ENCODE measurements at regions not wholly inside any gene's neighbourhood (a gene's known extent, or its start where the extent isn't known, plus 50 kb on each side); places are given as distances from the start of the nearest gene placed in this dataset.

DNA sequence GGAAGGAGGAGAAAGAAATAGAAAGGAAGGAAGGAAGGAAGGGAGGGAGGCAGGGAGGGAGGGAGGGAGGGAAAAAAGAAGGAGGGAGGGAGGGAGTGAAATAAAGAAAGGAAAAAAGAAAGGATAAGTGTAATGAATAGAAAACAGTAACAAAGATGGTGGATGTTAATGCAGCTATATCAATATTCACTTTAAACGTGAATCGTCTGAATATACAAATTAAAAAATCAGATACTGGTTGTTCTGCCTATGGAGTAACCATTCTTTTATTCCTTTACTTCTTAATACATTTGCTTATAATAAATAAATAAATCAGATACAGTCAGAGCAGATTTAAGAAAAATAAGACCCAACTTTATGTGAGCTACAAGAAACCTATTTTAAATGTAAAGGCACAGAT, 1520.4 kb downstream of the TBC1D22A start:
- TF ChIP-seq, protein P1, sequence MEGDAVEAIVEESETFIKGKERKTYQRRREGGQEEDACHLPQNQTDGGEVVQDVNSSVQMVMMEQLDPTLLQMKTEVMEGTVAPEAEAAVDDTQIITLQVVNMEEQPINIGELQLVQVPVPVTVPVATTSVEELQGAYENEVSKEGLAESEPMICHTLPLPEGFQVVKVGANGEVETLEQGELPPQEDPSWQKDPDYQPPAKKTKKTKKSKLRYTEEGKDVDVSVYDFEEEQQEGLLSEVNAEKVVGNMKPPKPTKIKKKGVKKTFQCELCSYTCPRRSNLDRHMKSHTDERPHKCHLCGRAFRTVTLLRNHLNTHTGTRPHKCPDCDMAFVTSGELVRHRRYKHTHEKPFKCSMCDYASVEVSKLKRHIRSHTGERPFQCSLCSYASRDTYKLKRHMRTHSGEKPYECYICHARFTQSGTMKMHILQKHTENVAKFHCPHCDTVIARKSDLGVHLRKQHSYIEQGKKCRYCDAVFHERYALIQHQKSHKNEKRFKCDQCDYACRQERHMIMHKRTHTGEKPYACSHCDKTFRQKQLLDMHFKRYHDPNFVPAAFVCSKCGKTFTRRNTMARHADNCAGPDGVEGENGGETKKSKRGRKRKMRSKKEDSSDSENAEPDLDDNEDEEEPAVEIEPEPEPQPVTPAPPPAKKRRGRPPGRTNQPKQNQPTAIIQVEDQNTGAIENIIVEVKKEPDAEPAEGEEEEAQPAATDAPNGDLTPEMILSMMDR (IDR thresholded peaks at IDR 0.05), result no peak
- TF ChIP-seq POLR2A (IDR thresholded peaks at IDR 0.05), result no peak
- no peak for TF ChIP-seq POLR2AphosphoS5 (IDR thresholded peaks at IDR 0.05)
- TF ChIP-seq EP300 (IDR thresholded peaks at IDR 0.05), result no peak
